Astrocyte of the cerebellum (primary cell): ENCODE measurements at regions not wholly inside any gene's neighbourhood (a gene's known extent, or its start where the extent isn't known, plus 50 kb on each side); places are given as distances from the start of the nearest gene placed in this dataset.

Experiments used
- DNase-seq: peaks from one replicate; pipeline ENCODE4 v3.0.0-alpha.2; 2011; ENCODE audit warnings: low read depth
- H3K4me3 ChIP-seq: 2 replicates; pipeline ENCODE4 v1.5.1; 2011; ENCODE audit warnings: mild to moderate bottlenecking, low read depth, low read length, moderate library complexity
- CTCF ChIP-seq: IDR thresholded peaks from 2 replicates; pipeline ENCODE4 v1.5.1; 2012; ENCODE audit warnings: low read length, low read depth, moderate library complexity, mild to moderate bottlenecking; ENCODE audit errors: missing control alignments
- in situ Hi-C: cut with HindIII; loops from 2 replicates; pipeline ENCODE4 v1.10.0; 2017; ENCODE audit warnings: low sequenced_read_pairs

- no peak for TF ChIP-seq CTCF
- DNase-seq, result no peak
These were observed 275.9 kb downstream of the RBM43 start for GRCh38 chr2:150985741-150986140.

GRCh38 chr2:150983314-150983897 is 278.3 kb downstream of the RBM43 start:
- TF ChIP-seq CTCF, result no peak
- no peak overlapping the region for H3K4me3 ChIP-seq
- in situ Hi-C loops, result no loop called here
- no peak for DNase-seq

More at GRCh38 chr2:150985741-150986140, 275.9 kb downstream of the RBM43 start:
- no peak overlapping the region for H3K4me3 ChIP-seq
- in situ Hi-C loops, result no loop called here

- DNase-seq, result peak; percentile 4
- in situ Hi-C loops, result no loop called here
- no peak for TF ChIP-seq CTCF
- no peak overlapping the region for H3K4me3 ChIP-seq
These were observed 279.8 kb downstream of the RBM43 start for GRCh38 chr2:150981826-150982225.

- in situ Hi-C loops, result no loop called here
- TF ChIP-seq CTCF, result no peak
- H3K4me3 ChIP-seq, result no peak overlapping the region
- DNase-seq, result peak; percentile 60
These were observed 283.6 kb downstream of the RBM43 start for GRCh38 chr2:150978053-150978452.

GRCh38 chr2:150977296-150977695 is 284.4 kb downstream of the RBM43 start:
- H3K4me3 ChIP-seq, result no peak overlapping the region
- in situ Hi-C loops, result no loop called here
- DNase-seq, result no peak
- no peak for TF ChIP-seq CTCF

- no peak for DNase-seq
- no peak for TF ChIP-seq CTCF
- H3K4me3 ChIP-seq, result no peak overlapping the region
- in situ Hi-C loops, result no loop called here
These were observed 285.1 kb downstream of the RBM43 start for GRCh38 chr2:150976604-150977003.
